BJ (cell line): ENCODE measurements at regions not wholly inside any gene's neighbourhood (a gene's known extent, or its start where the extent isn't known, plus 50 kb on each side); places are given as distances from the start of the nearest gene placed in this dataset.

Experiments used
- CTCF ChIA-PET: fragments of 350-600 bp; formaldehyde crosslinking; extraction: SDS; loops from one replicate; lab custom pipeline; 2021; ENCODE audit warnings: antibody characterized with exemption, inconsistent platforms; lab: Yijun Ruan, JAX
- POLR2A ChIA-PET: fragments of 300-600 bp; sonication (Branson Sonifier 250); formaldehyde crosslinking; extraction: SDS; loops from one replicate; lab custom pipeline; 2021; ENCODE audit warnings: antibody characterized with exemption; lab: Charles Lee
- DNase-seq: peaks from one replicate; pipeline ENCODE4 v3.0.0-alpha.2; 2011; ENCODE audit warnings: low read depth
- H3K27me3 ChIP-seq: 2 replicates; pipeline ENCODE4 v1.6.0; 2011; ENCODE audit warnings: low read length; ENCODE audit not compliant: control insufficient read depth, insufficient read depth
- H3K36me3 ChIP-seq: 2 replicates; pipeline ENCODE4 v1.5.1; 2011; ENCODE audit warnings: low read length; ENCODE audit not compliant: control insufficient read depth, insufficient read depth
- H3K4me3 ChIP-seq: 2 replicates; pipeline ENCODE4 v1.5.1; 2011; ENCODE audit warnings: low read depth, mild to moderate bottlenecking, control low read depth, low read length
- TF ChIP-seq, protein P1 (sequence below): IDR thresholded peaks from 2 replicates; pipeline ENCODE4 v1.5.1; 2011; ENCODE audit warnings: low read depth, mild to moderate bottlenecking, control low read depth, inconsistent platforms, low read length, moderate library complexity; ENCODE audit not compliant: insufficient read depth

DNA sequence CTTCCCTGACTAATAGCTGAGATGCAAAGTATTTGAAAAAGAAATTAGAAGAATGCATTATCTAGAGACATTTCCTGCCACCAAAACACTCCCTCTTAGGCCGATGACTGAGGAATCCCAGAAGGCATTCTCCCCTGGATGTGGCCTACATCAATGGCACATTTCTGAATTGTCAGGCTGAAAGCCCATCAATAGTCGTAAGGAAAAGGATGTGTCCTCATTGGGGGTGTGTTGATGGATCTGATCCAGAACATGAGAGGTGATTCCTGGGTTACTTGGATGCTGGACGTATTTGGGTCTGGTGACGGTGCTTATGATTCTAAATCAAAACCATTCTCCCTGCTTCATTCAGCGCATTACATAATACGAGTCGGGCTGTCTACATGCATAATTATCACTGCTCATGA lies 216.9 kb upstream of the CDIN1 start:
- Histone ChIP-seq H3K36me3 (no peaks in the 10 kb centered on the region), H3K27me3 (no peaks in the 10 kb centered on the region), H3K4me3 (no peak overlapping the region)
- ChIA-PET POLR2A (no interaction called here), CTCF (interaction anchor here (0.7 kb wide), 1 partner anchor 13 kb away, joined by 3 read pairs; no protein-coding TSS in a partner anchor)
- DNase-seq = no peak
- TF ChIP-seq, protein P1, sequence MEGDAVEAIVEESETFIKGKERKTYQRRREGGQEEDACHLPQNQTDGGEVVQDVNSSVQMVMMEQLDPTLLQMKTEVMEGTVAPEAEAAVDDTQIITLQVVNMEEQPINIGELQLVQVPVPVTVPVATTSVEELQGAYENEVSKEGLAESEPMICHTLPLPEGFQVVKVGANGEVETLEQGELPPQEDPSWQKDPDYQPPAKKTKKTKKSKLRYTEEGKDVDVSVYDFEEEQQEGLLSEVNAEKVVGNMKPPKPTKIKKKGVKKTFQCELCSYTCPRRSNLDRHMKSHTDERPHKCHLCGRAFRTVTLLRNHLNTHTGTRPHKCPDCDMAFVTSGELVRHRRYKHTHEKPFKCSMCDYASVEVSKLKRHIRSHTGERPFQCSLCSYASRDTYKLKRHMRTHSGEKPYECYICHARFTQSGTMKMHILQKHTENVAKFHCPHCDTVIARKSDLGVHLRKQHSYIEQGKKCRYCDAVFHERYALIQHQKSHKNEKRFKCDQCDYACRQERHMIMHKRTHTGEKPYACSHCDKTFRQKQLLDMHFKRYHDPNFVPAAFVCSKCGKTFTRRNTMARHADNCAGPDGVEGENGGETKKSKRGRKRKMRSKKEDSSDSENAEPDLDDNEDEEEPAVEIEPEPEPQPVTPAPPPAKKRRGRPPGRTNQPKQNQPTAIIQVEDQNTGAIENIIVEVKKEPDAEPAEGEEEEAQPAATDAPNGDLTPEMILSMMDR = no peak

DNA sequence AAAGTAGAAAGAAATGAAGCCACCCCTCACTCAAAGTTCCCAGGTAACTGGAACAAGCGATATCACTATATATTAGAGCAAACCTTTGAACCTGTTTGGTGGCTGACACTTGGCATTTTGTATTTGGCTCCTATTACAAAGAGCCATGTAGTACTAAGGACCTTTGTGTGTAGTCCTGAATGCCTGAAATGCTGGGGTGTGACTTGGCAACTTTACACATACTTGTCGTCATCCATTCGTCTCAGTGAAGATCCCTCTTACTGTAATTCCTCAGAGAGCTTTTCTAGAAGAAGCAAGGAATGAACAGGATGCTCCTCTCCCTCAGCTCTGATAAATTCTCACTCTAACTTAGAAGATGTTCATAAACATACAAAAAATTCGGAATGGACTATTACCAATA lies 216.1 kb upstream of the CDIN1 start:
- CTCF ChIA-PET = no interaction called here
- TF ChIP-seq, protein P1 = no peak
- POLR2A ChIA-PET = interaction anchor here (0.6 to 1.1 kb wide), 2 partner anchors 28 to 68 kb away, joined by 3 read pairs; no protein-coding TSS in a partner anchor
- Histone ChIP-seq H3K36me3 (no peaks in the 10 kb centered on the region), H3K27me3 (no peaks in the 10 kb centered on the region), H3K4me3 (no peak overlapping the region)
- DNase-seq = peak; percentile 40

DNA sequence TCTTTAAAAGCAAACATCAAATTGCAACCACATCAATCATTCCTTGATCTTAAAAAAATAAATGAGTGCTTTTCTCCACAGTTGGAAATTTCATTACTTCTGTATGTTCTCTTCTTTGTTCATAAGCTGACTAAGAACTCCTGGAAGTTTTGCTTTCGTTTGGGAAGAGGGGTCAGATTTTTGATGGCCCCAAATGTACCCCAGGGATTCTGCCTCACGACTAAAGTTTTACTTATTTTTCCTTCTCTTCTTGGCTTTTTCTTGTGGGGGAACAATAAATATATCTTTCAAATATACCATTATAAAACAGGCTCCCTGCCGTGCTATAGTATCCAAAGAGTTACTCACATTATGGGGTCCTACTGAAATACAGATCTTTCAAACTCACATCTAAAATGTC lies 215.0 kb upstream of the CDIN1 start:
- ChIA-PET CTCF (no interaction called here), POLR2A (no interaction called here)
- TF ChIP-seq, protein P1 = no peak
- DNase-seq = no peak
- H3K36me3 ChIP-seq = no peaks in the 10 kb centered on the region
- no peak overlapping the region for H3K4me3 ChIP-seq
- no peaks in the 10 kb centered on the region for H3K27me3 ChIP-seq

DNA sequence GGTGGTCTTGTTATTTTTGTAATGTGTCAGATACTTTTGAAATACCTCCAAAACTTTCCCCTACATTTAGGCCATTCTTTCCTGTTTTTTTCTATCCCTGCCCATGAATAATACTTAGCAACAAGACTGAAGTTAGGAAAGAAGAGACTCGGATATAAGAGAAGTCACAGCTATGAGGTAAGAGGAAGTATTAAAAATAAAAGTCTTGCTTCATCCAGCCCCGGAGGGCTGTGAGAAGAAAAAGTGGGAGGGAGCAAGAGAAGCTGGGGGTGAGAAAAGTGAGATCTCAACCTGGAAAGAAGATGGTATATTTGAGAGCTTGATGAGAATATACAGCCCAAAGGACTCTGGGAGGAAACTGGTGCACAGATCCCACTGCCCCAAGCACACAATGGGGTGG lies 213.5 kb upstream of the CDIN1 start:
- POLR2A ChIA-PET = no interaction called here
- TF ChIP-seq, protein P1 = no peak
- DNase-seq = no peak
- Histone ChIP-seq H3K27me3 (no peaks in the 10 kb centered on the region), H3K4me3 (no peak overlapping the region), H3K36me3 (no peaks in the 10 kb centered on the region)
- CTCF ChIA-PET = no interaction called here

DNA sequence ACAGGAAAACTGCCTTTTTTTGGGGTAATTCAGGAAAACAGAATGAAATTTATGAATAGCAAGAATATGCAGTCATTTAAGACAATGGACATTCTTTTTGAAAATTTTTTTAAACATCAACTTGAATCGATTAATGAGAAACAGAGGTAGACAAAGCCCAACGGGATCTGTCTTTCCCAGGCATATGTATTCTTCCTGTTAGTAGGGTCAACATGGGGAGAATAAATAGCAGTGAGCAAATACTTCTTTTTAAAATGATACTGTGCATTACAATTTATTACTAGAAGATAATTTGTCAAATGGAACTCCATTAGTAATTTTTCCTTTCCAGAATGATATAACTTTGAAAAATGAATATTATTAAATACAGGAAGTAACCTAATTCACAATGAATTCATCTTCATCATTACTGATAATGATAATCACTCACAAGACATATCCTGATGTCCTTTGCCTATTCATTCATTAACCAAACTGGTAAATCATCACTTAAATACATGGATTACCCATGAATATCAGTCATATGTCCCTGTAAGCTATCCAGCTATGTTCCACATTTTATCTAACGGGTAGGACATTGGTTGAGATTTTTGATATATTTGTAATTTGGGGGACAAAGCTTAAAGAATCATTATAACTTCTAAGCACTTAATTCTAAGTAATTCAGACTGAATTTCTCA lies 209.2 kb upstream of the CDIN1 start:
- Histone ChIP-seq H3K27me3 (no peaks in the 10 kb centered on the region), H3K4me3 (no peak overlapping the region), H3K36me3 (no peaks in the 10 kb centered on the region)
- DNase-seq = no peak
- POLR2A ChIA-PET = no interaction called here
- CTCF ChIA-PET = no interaction called here
- TF ChIP-seq, protein P1 = no peak
